ENCODE measurements at regions not wholly inside any gene's neighbourhood (a gene's known extent, or its start where the extent isn't known, plus 50 kb on each side); places are given as distances from the start of the nearest gene placed in this dataset.

DNA sequence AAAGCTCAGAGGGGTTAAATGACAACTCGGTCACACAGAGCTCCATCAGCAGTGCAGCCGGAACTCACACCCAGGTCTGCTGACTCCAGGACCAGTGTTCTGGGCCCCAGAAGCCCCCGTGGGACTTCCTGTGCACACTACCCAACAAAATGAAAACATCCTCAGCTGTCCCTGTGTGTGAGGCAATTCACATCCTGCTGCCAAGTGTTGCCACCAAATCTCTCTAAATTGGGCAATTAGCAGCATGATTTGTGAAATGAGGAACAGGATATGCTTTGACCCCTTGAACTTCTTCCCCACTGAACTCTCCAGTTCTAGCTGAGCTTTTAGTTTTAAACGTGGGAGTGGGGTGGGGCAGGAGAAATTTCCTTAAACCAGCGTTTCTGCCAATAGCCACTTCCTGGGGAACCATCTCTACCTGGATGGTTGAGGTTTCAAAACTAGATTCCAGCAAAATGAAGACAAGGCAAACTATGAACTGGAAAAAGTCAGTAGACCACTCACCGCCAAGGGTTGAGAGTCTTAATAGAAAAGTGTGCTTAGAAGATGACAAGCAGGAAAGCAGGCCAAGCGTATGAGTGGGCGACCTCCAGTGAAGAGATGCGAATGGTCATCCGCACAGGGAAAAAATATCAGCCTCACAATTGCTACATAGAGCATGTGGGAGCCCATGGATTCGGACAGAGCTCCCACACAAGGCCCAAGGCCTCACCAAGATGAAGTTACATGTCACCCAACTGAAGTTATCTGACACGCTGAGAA is 51.9 kb upstream of the CHST15 start:
- TF ChIP-seq POLR2A (IDR thresholded peaks at IDR 0.05) = no peak
- TF ChIP-seq, protein P1, sequence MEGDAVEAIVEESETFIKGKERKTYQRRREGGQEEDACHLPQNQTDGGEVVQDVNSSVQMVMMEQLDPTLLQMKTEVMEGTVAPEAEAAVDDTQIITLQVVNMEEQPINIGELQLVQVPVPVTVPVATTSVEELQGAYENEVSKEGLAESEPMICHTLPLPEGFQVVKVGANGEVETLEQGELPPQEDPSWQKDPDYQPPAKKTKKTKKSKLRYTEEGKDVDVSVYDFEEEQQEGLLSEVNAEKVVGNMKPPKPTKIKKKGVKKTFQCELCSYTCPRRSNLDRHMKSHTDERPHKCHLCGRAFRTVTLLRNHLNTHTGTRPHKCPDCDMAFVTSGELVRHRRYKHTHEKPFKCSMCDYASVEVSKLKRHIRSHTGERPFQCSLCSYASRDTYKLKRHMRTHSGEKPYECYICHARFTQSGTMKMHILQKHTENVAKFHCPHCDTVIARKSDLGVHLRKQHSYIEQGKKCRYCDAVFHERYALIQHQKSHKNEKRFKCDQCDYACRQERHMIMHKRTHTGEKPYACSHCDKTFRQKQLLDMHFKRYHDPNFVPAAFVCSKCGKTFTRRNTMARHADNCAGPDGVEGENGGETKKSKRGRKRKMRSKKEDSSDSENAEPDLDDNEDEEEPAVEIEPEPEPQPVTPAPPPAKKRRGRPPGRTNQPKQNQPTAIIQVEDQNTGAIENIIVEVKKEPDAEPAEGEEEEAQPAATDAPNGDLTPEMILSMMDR (IDR thresholded peaks at IDR 0.05) = no peak
- peak; percentile 89 for TF ChIP-seq POLR2AphosphoS5 (IDR thresholded peaks at IDR 0.05)

Data from gastroesophageal sphincter (tissue), 3 donors.